Panc1 (cell line): ENCODE measurements at regions not wholly inside any gene's neighbourhood (a gene's known extent, or its start where the extent isn't known, plus 50 kb on each side); places are given as distances from the start of the nearest gene placed in this dataset.

Experiments used
- ATAC-seq: fragments of 200-7000 bp; cut with Tn5 transposase; 2 replicates; pipeline ENCODE4 v1.9.1; 2020; ENCODE audit warnings: mild to moderate bottlenecking, moderate library complexity
- BruUV-seq: library from RNA; stranded (reverse); fragments of 400-500 nt; replicated peaks from 2 replicates; lab custom pipeline; 2021; lab: Mats Ljungman, UMichigan
- CTCF ChIA-PET: fragments of 300-600 bp; sonication (Branson Sonifier 250); formaldehyde crosslinking; loops from one replicate; lab custom pipeline; 2022; ENCODE audit warnings: antibody characterized with exemption; lab: Charles Lee
- POLR2A ChIA-PET: fragments of 300-600 bp; sonication (Branson Sonifier 250); formaldehyde crosslinking; loops from one replicate; lab custom pipeline; 2022; ENCODE audit warnings: antibody characterized with exemption; lab: Charles Lee
- DNase-seq: peaks from one replicate; pipeline ENCODE4 v3.0.0-alpha.2; 2010; ENCODE audit warnings: low read depth, low spot score
- H3K27ac ChIP-seq: 2 replicates; pipeline ENCODE4 v1.5.1; 2011; ENCODE audit warnings: mild to moderate bottlenecking, low read length, inconsistent platforms
- H3K27me3 ChIP-seq: fragments of 200-500 bp; sonication (Bioruptor generic); 2 replicates; pipeline ENCODE4 v1.6.0; 2014; ENCODE audit warnings: low read length, inconsistent platforms; ENCODE audit not compliant: control insufficient read depth, insufficient read depth
- H3K36me3 ChIP-seq: fragments of 200-500 bp; sonication (Bioruptor generic); 2 replicates; pipeline ENCODE4 v1.5.1; 2014; ENCODE audit warnings: inconsistent platforms, mild to moderate bottlenecking, low read length, moderate library complexity; ENCODE audit not compliant: control insufficient read depth, insufficient read depth
- H3K4me1 ChIP-seq: 2 replicates; pipeline ENCODE4 v1.5.1; 2011; ENCODE audit warnings: inconsistent platforms, mild to moderate bottlenecking, low read length, moderate library complexity; ENCODE audit not compliant: control insufficient read depth, insufficient read depth
- H3K4me3 ChIP-seq, 2 experiments: 2 replicates each; pipeline ENCODE4 v1.5.1; 2011 to 2012; ENCODE audit warnings: low read depth in 2 of 2, low read length in 2 of 2, mild to moderate bottlenecking in 2 of 2, inconsistent platforms in 1 of 2, moderate library complexity in 1 of 2
- H3K9me3 ChIP-seq: fragments of 200-500 bp; sonication (Bioruptor generic); 2 replicates; pipeline ENCODE4 v1.5.1; 2014; ENCODE audit warnings: low read depth, mild to moderate bottlenecking, inconsistent platforms, low read length, moderate library complexity; ENCODE audit not compliant: control insufficient read depth, insufficient read depth
- POLR2AphosphoS5 ChIP-seq: IDR thresholded peaks from 2 replicates; pipeline ENCODE4 v1.6.1; 2012; ENCODE audit warnings: mild to moderate bottlenecking, low read depth, low read length, moderate library complexity
- SIN3A ChIP-seq: IDR thresholded peaks from 2 replicates; pipeline ENCODE4 v1.6.1; 2012; ENCODE audit warnings: low read depth, mild to moderate bottlenecking, low read length, moderate library complexity, borderline replicate concordance; ENCODE audit not compliant: insufficient read depth
- TCF7L2 ChIP-seq: IDR thresholded peaks from 2 replicates; pipeline ENCODE4 v1.6.1; 2011; ENCODE audit warnings: mild to moderate bottlenecking, low read depth, low read length, inconsistent platforms
- in situ Hi-C: cut with HindIII; loops from 2 replicates; pipeline ENCODE4 v1.10.0; 2016; ENCODE audit warnings: low sequenced_read_pairs, low pct_unique_long_range_greater_than_20kb
- intact Hi-C: fragments of 100-400 bp; cut with micrococcal nuclease; formaldehyde crosslinking; loops from one replicate; pipeline ENCODE4 v1.10.0; 2022; ENCODE audit not compliant: unreplicated experiment
- TF ChIP-seq, protein P1 (sequence below): fragments of 450-650 bp; IDR thresholded peaks from 2 replicates; pipeline ENCODE4 v1.5.1; 2017; ENCODE audit warnings: mild to moderate bottlenecking
- TF ChIP-seq, protein P2 (sequence below), 2 experiments: IDR thresholded peaks; 2 replicates each; pipeline ENCODE4 v1.6.1; 2011 to 2012; ENCODE audit warnings: low read depth in 2 of 2, control low read depth in 1 of 2, low read length in 1 of 2, mild to moderate bottlenecking in 1 of 2, moderate library complexity in 1 of 2; ENCODE audit not compliant: insufficient read depth in 1 of 2

DNA sequence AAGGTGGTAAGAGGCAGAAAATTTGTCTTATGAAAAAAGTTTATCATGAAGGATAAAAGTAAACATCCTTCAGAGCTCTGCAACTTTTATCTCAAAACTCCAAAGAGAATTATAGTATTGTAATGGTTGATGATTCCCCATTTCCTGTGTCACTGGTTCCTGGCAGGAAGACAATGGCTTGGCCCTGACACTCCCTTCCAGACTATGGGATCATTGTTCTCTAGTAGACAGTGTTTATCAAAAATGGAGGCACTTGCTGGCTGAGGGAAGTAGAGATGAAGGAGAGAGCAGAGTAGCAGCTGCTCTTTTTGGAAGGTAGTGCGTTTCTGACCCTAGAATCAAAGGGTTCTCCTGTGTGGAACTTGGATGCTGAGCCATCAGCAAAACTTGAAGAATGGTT lies 145.9 kb upstream of the ATP1B1 start:
- H3K9me3 ChIP-seq, result no peaks in the 10 kb centered on the region
- DNase-seq (no peak), ATAC-seq (no peak)
- no peak overlapping the region for H3K27ac ChIP-seq
- no peak for TF ChIP-seq TCF7L2
- TF ChIP-seq, protein P1, sequence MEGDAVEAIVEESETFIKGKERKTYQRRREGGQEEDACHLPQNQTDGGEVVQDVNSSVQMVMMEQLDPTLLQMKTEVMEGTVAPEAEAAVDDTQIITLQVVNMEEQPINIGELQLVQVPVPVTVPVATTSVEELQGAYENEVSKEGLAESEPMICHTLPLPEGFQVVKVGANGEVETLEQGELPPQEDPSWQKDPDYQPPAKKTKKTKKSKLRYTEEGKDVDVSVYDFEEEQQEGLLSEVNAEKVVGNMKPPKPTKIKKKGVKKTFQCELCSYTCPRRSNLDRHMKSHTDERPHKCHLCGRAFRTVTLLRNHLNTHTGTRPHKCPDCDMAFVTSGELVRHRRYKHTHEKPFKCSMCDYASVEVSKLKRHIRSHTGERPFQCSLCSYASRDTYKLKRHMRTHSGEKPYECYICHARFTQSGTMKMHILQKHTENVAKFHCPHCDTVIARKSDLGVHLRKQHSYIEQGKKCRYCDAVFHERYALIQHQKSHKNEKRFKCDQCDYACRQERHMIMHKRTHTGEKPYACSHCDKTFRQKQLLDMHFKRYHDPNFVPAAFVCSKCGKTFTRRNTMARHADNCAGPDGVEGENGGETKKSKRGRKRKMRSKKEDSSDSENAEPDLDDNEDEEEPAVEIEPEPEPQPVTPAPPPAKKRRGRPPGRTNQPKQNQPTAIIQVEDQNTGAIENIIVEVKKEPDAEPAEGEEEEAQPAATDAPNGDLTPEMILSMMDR, result no peak
- no peak for TF ChIP-seq SIN3A
- no peak for TF ChIP-seq POLR2AphosphoS5
- TF ChIP-seq, protein P2, sequence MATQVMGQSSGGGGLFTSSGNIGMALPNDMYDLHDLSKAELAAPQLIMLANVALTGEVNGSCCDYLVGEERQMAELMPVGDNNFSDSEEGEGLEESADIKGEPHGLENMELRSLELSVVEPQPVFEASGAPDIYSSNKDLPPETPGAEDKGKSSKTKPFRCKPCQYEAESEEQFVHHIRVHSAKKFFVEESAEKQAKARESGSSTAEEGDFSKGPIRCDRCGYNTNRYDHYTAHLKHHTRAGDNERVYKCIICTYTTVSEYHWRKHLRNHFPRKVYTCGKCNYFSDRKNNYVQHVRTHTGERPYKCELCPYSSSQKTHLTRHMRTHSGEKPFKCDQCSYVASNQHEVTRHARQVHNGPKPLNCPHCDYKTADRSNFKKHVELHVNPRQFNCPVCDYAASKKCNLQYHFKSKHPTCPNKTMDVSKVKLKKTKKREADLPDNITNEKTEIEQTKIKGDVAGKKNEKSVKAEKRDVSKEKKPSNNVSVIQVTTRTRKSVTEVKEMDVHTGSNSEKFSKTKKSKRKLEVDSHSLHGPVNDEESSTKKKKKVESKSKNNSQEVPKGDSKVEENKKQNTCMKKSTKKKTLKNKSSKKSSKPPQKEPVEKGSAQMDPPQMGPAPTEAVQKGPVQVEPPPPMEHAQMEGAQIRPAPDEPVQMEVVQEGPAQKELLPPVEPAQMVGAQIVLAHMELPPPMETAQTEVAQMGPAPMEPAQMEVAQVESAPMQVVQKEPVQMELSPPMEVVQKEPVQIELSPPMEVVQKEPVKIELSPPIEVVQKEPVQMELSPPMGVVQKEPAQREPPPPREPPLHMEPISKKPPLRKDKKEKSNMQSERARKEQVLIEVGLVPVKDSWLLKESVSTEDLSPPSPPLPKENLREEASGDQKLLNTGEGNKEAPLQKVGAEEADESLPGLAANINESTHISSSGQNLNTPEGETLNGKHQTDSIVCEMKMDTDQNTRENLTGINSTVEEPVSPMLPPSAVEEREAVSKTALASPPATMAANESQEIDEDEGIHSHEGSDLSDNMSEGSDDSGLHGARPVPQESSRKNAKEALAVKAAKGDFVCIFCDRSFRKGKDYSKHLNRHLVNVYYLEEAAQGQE (IDR thresholded peaks at IDR 0.05; ENCODE audit: insufficient read depth in 1 of 2, low read depth in 2 of 2, low read length in 1 of 2), result no peak
- ChIA-PET POLR2A (no interaction called here), CTCF (no interaction called here)
- in situ Hi-C loops, result no loop called here
- H3K36me3 ChIP-seq, result no peaks in the 10 kb centered on the region
- intact Hi-C loops, result no loop called here
- no peak overlapping the region for H3K4me3 ChIP-seq
- H3K27me3 ChIP-seq, result no peaks in the 10 kb centered on the region
- BruUV-seq, result no TSS peak
- H3K4me1 ChIP-seq, result no peaks in the 10 kb centered on the region

DNA sequence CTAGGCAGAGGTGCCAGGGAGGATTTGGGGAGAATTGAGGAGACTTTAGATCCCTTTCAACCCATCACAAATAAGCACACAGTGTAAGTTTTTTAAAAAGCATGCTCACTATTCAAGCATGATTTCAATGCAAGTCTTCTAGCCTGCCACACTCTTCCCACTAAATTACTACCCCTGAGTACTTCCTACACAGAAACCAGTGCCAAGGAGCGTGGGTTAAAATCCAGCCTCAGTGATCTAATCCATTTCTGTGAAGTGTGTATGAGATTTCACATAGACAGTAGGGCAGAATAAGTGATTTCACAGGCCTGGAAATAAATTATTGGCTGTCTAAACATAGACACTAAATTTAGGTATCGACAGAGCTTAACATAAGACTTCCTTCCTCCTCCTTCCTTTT lies 142.9 kb upstream of the ATP1B1 start:
- Histone ChIP-seq H3K4me3 (no peak overlapping the region), H3K27me3 (no peaks in the 10 kb centered on the region), H3K4me1 (no peaks in the 10 kb centered on the region), H3K36me3 (no peaks in the 10 kb centered on the region), H3K27ac (no peak overlapping the region), H3K9me3 (no peaks in the 10 kb centered on the region)
- no peak for ATAC-seq
- TF ChIP-seq SIN3A (no peak), TCF7L2 (no peak), POLR2AphosphoS5 (no peak)
- TF ChIP-seq, protein P1, result no peak
- TF ChIP-seq, protein P2 (IDR thresholded peaks at IDR 0.05; ENCODE audit: insufficient read depth in 1 of 2, low read depth in 2 of 2, low read length in 1 of 2), result no peak
- in situ Hi-C loops (no loop called here), intact Hi-C loops (no loop called here)
- no peak for DNase-seq
- CTCF ChIA-PET, result no interaction called here
- no TSS peak for BruUV-seq
- POLR2A ChIA-PET, result no interaction called here
